Neural cell (in vitro differentiated cells): ENCODE measurements at regions not wholly inside any gene's neighbourhood (a gene's known extent, or its start where the extent isn't known, plus 50 kb on each side); places are given as distances from the start of the nearest gene placed in this dataset.

Experiments
- H2AFZ ChIP-seq: fragments of 200-600, 300-800 bp; sonication (generic), shearing (Covaris generic); 2 replicates; pipeline ENCODE4 v1.6.0; 2014; ENCODE audit warnings: low read depth, mild to moderate bottlenecking, antibody characterized with exemption, low read length, moderate library complexity
- H3F3A ChIP-seq: fragments of 200-600 bp; shearing (Covaris generic); 2 replicates; pipeline ENCODE4 v1.6.1; 2016; ENCODE audit warnings: mild to moderate bottlenecking, moderate library complexity, mixed read lengths, antibody characterized with exemption, low read length; ENCODE audit not compliant: insufficient read depth, poor library complexity, severe bottlenecking
- H3K27ac ChIP-seq: fragments of 200-600, 300-800 bp; sonication (generic), shearing (Covaris generic); 2 replicates; pipeline ENCODE4 v1.5.1; 2014; ENCODE audit warnings: mild to moderate bottlenecking, low read length, moderate library complexity
- H3K27me3 ChIP-seq: fragments of 300-800, 200-600 bp; sonication (generic), shearing (Covaris generic); 2 replicates; pipeline ENCODE4 v1.6.0; 2014; ENCODE audit warnings: mild to moderate bottlenecking, low read depth, low read length, moderate library complexity; ENCODE audit not compliant: insufficient read depth
- H3K36me3 ChIP-seq: fragments of 300-800, 200-600 bp; sonication (generic), shearing (Covaris generic); 2 replicates; pipeline ENCODE4 v1.5.1; 2014; ENCODE audit warnings: mild to moderate bottlenecking, antibody characterized with exemption, low read length, moderate library complexity; ENCODE audit not compliant: insufficient read depth
- H3K4me2 ChIP-seq: fragments of 300-800, 200-600 bp; sonication (generic), shearing (Covaris generic); 2 replicates; pipeline ENCODE4 v1.6.0; 2014; ENCODE audit warnings: mild to moderate bottlenecking, low read length
- H3K4me3 ChIP-seq: fragments of 300-800, 200-600 bp; sonication (generic), shearing (Covaris generic); 2 replicates; pipeline ENCODE4 v1.5.1; 2014; ENCODE audit warnings: mild to moderate bottlenecking, low read length, moderate library complexity
- H3K79me2 ChIP-seq: fragments of 200-600 bp; shearing (Covaris generic); replicated peaks from 2 replicates; pipeline ENCODE4 v1.6.0; 2014; ENCODE audit warnings: mild to moderate bottlenecking, low read length, moderate library complexity; ENCODE audit not compliant: insufficient read depth
- H3K9ac ChIP-seq: fragments of 300-800, 200-600 bp; sonication (generic), shearing (Covaris generic); 2 replicates; pipeline ENCODE4 v1.6.1; 2016; ENCODE audit warnings: mild to moderate bottlenecking, low read length, mixed read lengths
- H3K9me2 ChIP-seq: fragments of 200-600 bp; shearing (Covaris generic); 2 replicates; pipeline ENCODE4 v1.6.1; 2016; ENCODE audit warnings: mild to moderate bottlenecking, low read length, mixed read lengths; ENCODE audit not compliant: insufficient read depth
- H3K9me3 ChIP-seq: fragments of 200-600, 300-800 bp; sonication (generic), shearing (Covaris generic); 2 replicates; pipeline ENCODE4 v1.6.1; 2016; ENCODE audit warnings: mild to moderate bottlenecking, mixed run types, low read length, moderate library complexity, mixed read lengths
- H4K20me1 ChIP-seq: fragments of 200-600 bp; shearing (Covaris generic); 2 replicates; pipeline ENCODE4 v1.6.1; 2016; ENCODE audit warnings: mild to moderate bottlenecking, mixed run types; ENCODE audit not compliant: insufficient read depth
- CTCF ChIP-seq: fragments of 450-650 bp; IDR thresholded peaks from 2 replicates; pipeline ENCODE4 v1.5.1; 2014; ENCODE audit warnings: antibody characterized with exemption, mild to moderate bottlenecking, moderate library complexity; ENCODE audit not compliant: poor library complexity, severe bottlenecking
- EP300 ChIP-seq: fragments of 450-650 bp; conservative IDR thresholded peaks from 2 replicates; pipeline ENCODE4 v1.6.1; 2014; ENCODE audit warnings: antibody characterized with exemption, mild to moderate bottlenecking, moderate library complexity; ENCODE audit not compliant: poor library complexity, severe bottlenecking
- EZH2 ChIP-seq: fragments of 200-600, 300-800 bp; shearing (Covaris generic), sonication (generic); IDR thresholded peaks from 2 replicates; pipeline ENCODE4 v1.6.1; 2014; ENCODE audit warnings: antibody characterized with exemption, low read length, borderline replicate concordance, mild to moderate bottlenecking; ENCODE audit not compliant: insufficient read depth, poor library complexity, severe bottlenecking
- MXI1 ChIP-seq: fragments of 450-650 bp; conservative IDR thresholded peaks from 2 replicates; pipeline ENCODE4 v1.6.1; 2014; ENCODE audit warnings: antibody characterized with exemption, mild to moderate bottlenecking; ENCODE audit not compliant: poor library complexity, severe bottlenecking
- POLR2AphosphoS5 ChIP-seq: IDR thresholded peaks from 2 replicates; pipeline ENCODE4 v1.6.1; 2012
- RAD21 ChIP-seq: fragments of 450-650 bp; conservative IDR thresholded peaks from 2 replicates; pipeline ENCODE4 v1.6.1; 2014; ENCODE audit warnings: antibody characterized with exemption, mild to moderate bottlenecking, moderate library complexity
- REST ChIP-seq: IDR thresholded peaks from 2 replicates; pipeline ENCODE4 v1.6.1; 2012; ENCODE audit warnings: borderline replicate concordance
- SMC3 ChIP-seq: fragments of 450-650 bp; conservative IDR thresholded peaks from 2 replicates; pipeline ENCODE4 v1.6.1; 2014; ENCODE audit warnings: antibody characterized with exemption, mild to moderate bottlenecking, moderate library complexity; ENCODE audit not compliant: poor library complexity
- TAF1 ChIP-seq: IDR thresholded peaks from 2 replicates; pipeline ENCODE4 v1.6.1; 2012; ENCODE audit warnings: low read depth

- no peak overlapping the region for H2AFZ ChIP-seq
These were observed 141.9 kb upstream of the LYPLAL1 start for GRCh38 chr1:219031809-219032208.

GRCh38 chr1:219038398-219038797 is 135.3 kb upstream of the LYPLAL1 start:
- Histone ChIP-seq H3K4me3 (no peak overlapping the region), H4K20me1 (no peaks in the 10 kb centered on the region), H3K9ac (no peak overlapping the region), H3K9me2 (no peaks in the 10 kb centered on the region), H3F3A (no peaks in the 10 kb centered on the region), H3K27ac (no peak overlapping the region), H3K4me2 (no peak overlapping the region), H2AFZ (no peak overlapping the region), H3K36me3 (no peaks in the 10 kb centered on the region), H3K9me3 (no peaks in the 10 kb centered on the region), H3K79me2 (no peaks in the 10 kb centered on the region), H3K27me3 (no peaks in the 10 kb centered on the region)
- TF ChIP-seq CTCF (no peak), SMC3 (no peak), REST (no peak), EZH2 (no peak), MXI1 (no peak), POLR2AphosphoS5 (no peak), TAF1 (no peak)

More at GRCh38 chr1:219031809-219032208, 141.9 kb upstream of the LYPLAL1 start:
- H3K79me2 ChIP-seq = no peaks in the 10 kb centered on the region
- H3F3A ChIP-seq = no peaks in the 10 kb centered on the region
- no peaks in the 10 kb centered on the region for H3K36me3 ChIP-seq
- no peak for TF ChIP-seq EP300
- TF ChIP-seq EZH2 = no peak
- TF ChIP-seq SMC3 = no peak
- TF ChIP-seq REST = no peak
- TF ChIP-seq CTCF = no peak
- no peak for TF ChIP-seq MXI1
- no peak for TF ChIP-seq RAD21
- TF ChIP-seq TAF1 = no peak
- TF ChIP-seq POLR2AphosphoS5 = no peak
- no peak overlapping the region for H3K4me3 ChIP-seq
- H4K20me1 ChIP-seq = no peaks in the 10 kb centered on the region
- H3K4me2 ChIP-seq = no peak overlapping the region
- no peaks in the 10 kb centered on the region for H3K9me2 ChIP-seq
- no peaks in the 10 kb centered on the region for H3K9me3 ChIP-seq
- H3K27me3 ChIP-seq = no peaks in the 10 kb centered on the region
- H3K27ac ChIP-seq = no peak overlapping the region
- H3K9ac ChIP-seq = no peak overlapping the region
